Jurkat, Clone E6-1 (cell line): ENCODE measurements at regions not wholly inside any gene's neighbourhood (a gene's known extent, or its start where the extent isn't known, plus 50 kb on each side); places are given as distances from the start of the nearest gene placed in this dataset.

ENCODE experiments used
- DNase-seq: peaks from one replicate; pipeline ENCODE4 v3.0.0-alpha.2; 2011; ENCODE audit warnings: low read depth, low spot score
- H3K4me3 ChIP-seq: 2 replicates; pipeline ENCODE4 v1.5.1; 2011; ENCODE audit warnings: mild to moderate bottlenecking, low read length, control low read depth, moderate library complexity

- DNase-seq: peak; percentile 82
- H3K4me3 ChIP-seq: no peak overlapping the region
Observed at GRCh38 chr10:131702531-131703356, 198.1 kb upstream of the PPP2R2D start.

- H3K4me3 ChIP-seq: no peak overlapping the region
- no peak for DNase-seq
Observed at GRCh38 chr10:131703541-131703940, 197.3 kb upstream of the PPP2R2D start.

DNA sequence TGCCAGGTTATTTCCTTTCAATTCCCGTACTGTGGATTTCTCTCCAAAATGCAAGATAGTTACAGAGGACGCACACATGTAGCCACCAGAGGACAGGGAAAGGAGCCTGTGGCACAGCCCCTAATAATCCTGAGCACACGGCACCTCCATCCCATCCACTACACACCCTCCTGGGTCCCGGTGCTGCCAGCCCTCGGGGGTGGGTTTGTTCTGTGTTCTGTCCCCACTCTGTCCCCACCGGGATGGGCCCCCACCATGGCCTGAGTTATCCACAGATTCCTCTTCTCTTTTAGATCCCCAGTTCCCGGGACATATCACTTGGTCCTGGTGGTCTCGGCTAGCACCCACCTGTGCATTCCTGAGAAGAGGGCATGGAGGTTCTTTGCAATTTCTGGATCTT, 196.9 kb upstream of the PPP2R2D start:
- no peak for DNase-seq

DNA sequence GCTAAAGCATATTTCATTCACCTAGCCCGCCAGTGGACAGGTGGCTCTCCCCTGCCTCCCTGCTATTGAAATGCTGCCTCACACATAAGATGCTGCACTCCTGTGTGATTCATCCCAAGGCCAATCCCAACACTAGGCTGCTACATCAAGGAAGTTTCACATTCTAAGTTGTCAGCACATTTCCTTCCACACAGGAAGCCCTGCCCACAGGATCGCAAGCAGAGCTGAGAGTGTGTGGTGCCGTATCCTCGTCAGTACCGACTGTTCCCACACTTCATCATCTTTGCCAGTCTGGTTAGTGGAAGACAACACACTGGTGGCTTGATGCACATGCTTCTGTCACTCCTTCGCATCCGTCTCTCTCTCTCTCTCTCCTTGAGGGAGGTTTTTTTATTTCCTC, 194.3 kb upstream of the PPP2R2D start:
- no peak overlapping the region for H3K4me3 ChIP-seq

More for the DNA sequence above, 196.9 kb upstream of the PPP2R2D start:
- no peak overlapping the region for H3K4me3 ChIP-seq

DNA sequence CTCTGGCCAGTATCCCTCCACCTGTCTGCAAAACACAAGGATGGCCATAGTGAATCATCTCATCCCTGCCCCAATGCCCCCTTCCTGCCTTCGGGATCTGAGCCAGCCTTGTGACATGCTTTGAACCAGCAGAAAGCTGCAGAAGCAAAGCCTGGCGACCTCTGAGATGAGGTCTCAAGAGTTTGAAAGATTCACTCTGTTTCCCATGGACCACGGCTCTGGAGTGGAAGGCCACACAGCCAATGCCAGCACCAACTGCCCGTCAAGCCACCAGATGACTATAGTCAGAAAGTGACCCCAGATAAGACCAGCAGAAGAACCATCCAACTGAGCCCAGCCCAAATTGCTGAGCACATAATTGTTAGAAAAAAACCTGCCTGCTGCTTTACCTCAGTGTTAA, 193.9 kb upstream of the PPP2R2D start:
- H3K4me3 ChIP-seq: no peak overlapping the region
- no peak for DNase-seq

More for the DNA sequence above, 194.3 kb upstream of the PPP2R2D start:
- no peak for DNase-seq

DNA sequence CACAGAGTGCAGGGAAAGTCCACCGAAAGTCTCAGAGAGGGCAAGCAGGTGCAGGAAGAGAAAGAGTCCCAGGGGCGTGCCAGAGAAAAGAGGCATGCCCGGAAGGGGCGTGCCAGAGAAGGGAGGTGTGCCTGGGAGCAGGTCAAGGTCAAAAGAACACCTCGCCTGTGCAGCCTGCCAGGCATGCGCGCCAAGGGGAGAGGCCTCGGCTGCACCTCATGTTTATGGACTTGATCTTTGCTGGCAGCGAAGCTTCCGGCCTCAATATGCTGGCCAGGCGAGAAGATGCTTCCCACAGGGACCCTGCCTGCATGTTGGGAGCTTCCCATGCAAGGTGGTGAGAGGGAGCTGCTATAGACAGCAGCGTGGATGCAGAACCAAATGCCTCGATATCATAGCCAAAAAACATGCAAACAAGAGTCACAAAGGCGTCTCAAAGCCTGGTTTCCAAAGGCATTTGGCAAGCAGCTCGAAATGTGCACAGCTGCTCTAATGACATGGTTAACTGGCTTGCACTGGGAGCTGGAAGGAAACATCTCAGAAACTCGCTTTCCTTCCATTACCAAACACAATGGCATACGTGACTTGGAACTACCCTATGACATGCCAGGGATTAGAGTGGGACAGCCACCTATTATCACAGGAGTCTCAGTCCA, 192.5 kb upstream of the PPP2R2D start:
- no peak for DNase-seq
- H3K4me3 ChIP-seq: no peak overlapping the region

GRCh38 chr10:131710142-131710861, 190.5 kb upstream of the PPP2R2D start:
- no peak for DNase-seq
- H3K4me3 ChIP-seq: no peak overlapping the region

DNA sequence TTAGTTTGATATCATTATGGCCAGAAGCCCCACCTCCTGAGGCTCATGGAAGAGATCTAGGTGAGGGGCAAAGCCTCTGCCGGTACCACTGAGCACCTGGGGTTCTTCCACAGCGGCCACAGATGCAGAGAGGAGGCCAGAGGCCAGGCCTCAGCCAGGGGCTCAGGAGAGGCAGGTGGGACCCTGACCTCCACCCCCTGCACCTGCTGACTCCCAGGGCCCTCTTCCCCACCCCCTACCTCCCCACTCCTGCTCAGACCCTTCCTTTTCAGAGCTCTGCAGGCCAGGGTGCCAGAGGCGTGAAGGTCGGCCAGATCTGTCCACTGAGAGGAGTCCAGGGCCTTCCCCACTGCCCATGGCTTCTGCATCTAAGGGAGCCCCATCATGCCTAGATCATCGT, 178.7 kb upstream of the PPP2R2D start:
- no peak for DNase-seq
- H3K4me3 ChIP-seq: no peak overlapping the region

GRCh38 chr10:131722525-131723264, 178.1 kb upstream of the PPP2R2D start:
- DNase-seq: no peak
- no peak overlapping the region for H3K4me3 ChIP-seq

DNA sequence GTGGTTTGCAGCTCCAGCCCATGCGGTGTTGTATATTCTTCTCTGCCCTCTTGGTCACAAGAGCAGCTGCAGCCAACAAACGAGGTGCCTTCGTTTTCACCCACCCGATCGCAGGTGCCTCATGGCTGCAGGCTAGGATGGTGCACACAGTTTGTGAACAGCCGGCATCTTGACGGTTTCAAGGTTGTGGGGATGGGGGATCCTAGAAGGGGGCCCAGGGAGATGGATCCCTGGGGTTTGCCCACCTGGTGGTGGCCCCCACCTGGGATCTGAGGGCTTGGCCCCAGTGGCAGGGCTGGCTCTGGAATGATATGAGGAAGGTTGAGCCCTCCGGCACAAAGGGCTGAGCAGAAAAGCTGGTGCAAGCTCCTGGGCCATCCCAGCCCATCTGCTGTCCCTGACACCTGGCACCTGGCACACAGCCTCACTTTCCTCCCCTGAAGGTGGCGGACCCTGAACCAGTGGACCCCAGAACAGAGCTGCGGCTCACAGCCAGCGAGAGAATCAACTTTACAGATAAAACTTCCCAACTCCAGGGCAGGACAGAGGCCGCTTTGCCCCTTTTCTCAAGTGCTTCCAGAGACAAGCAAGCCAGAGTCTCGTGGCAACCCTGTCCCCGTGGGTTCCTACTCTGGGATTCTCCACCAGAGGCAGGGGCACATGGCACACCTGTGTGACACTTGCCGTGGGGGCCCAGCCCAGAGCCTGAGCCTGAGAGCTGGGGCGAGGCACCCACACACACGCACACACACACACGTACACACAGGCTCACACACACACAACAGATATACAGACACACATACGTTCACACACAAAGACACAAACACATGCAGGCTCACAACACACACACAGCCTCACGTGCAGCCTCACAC, 177.3 kb upstream of the PPP2R2D start:
- no peak for DNase-seq
- no peak overlapping the region for H3K4me3 ChIP-seq

GRCh38 chr10:131724169-131724545, 176.7 kb upstream of the PPP2R2D start:
- no peak for DNase-seq
- no peak overlapping the region for H3K4me3 ChIP-seq

DNA sequence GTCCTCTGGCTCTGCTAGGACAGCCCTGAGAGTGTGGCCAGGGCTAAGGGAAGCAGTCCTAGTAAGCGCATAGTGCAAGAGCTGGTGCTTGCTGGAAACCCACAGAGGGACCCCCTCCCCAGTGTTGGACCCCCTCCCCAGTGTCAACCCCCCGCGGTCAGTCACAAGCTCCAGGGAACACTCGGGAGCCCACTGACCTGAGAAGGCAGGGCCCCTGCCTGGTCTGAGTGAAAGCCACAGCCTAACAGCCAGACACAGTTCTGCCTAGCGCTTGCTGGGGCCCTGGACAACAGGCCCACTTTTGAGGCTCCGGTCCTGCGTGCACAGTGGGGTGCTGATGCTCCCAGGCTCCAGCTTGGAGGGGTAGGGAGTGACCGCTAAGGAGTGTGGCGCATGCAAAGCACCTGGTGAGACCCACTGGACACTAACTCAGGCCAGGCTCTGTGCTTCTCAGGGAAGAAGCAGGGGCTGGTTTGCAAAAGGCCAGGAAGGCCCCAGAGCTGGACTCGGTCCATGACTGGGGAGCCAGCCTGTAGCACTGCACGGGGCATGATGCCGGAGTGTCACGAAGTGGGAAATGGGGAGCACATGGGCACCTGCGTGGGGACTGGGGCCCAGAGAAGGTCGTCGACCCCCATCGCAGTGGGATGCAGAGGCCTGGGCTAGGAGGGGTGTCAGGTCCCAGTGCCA, 175.8 kb upstream of the PPP2R2D start:
- no peak for DNase-seq
- H3K4me3 ChIP-seq: no peak overlapping the region

DNA sequence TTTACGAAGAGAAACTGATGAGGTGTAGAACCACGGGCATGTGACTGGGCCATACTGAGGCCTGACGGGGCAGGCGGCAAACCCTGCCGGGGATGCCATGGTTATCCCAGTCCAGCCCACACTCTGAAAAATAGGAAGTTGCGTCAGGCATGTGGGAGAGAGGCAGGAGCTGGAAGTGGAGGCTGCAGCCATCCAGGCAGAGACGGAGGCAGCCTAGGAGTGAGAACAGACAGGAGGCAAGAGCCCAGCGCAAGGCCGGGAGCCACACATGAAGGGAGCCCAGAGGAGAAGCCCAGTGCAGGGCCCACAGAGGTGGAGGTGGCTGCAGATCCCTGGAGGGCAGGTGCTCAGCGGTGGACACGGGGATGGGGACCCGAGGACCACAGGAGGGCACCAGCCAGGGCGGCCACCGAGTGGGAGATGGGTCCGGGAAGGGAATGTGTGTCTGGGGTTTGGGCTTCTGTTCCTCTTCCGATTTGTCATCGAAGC, 175.2 kb upstream of the PPP2R2D start:
- no peak for DNase-seq
- no peak overlapping the region for H3K4me3 ChIP-seq

DNA sequence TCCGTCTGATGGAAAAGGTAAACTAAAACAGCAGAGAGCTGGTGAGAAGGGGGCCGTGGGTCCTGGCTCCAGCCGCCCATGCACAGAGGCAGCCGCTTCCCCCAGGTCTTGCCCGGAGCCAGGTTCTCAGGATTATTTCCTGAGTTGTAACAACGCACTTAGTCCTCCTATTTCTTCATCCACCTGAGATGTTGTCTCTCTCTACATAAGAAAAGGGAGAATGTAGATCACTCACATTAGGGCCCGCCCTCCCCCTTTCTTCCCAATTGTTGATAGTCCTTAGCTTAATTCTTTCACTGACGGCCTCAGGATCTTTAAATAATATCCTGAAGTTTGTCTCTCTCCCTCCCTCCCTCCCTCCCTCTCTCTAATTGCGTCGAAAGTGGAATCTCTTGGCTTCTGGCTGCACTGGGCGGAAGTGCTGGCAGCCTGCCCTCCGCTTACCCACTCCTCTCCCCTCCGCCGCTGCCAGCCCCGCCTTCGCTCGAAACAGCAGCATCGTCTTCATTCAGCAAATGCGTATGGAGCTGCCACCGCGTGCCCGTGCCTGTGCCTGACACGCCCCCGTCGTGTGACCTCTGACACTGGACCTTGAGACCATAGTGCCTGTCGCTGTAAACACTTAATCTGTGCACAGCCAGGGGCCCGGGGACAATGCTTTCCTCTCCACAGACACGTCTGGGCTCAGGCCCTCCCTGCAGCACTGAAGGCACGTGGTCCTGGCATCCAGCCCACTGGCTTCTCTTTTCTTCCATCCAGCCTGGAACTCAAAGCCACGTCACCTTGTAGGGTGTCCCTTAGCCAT, 174.5 kb upstream of the PPP2R2D start:
- H3K4me3 ChIP-seq: no peak overlapping the region
- DNase-seq: no peak

DNA sequence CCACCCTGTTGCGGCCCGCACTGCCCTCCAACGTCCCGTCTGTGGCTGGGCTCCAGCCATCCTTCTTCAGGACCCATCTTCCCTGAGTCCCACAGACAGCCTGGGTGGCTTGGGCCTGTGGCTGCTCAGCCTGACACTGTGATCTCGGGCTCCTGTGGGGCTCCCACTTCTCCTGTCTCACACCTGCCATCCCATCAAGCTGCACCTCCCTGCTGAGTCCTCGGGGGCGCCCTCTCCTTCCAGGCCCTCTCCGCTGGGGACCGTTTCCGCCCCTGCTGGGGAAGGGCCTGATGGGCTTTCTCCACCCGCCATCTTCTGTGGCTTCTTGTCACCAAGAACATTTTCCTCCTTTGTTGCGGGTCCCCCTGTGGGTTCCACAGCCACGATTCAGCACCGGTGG, 173.8 kb upstream of the PPP2R2D start:
- no peak for DNase-seq
- H3K4me3 ChIP-seq: no peak overlapping the region

GRCh38 chr10:131727560-131727959, 173.2 kb upstream of the PPP2R2D start:
- DNase-seq: no peak
- no peak overlapping the region for H3K4me3 ChIP-seq
